GM19238 (cell line): ENCODE measurements at regions not wholly inside any gene's neighbourhood (a gene's known extent, or its start where the extent isn't known, plus 50 kb on each side); places are given as distances from the start of the nearest gene placed in this dataset.

ENCODE experiments used
- DNase-seq: peaks from one replicate; pipeline ENCODE4 v3.0.0; 2011; ENCODE audit warnings: low spot score; ENCODE audit not compliant: insufficient read length

DNA sequence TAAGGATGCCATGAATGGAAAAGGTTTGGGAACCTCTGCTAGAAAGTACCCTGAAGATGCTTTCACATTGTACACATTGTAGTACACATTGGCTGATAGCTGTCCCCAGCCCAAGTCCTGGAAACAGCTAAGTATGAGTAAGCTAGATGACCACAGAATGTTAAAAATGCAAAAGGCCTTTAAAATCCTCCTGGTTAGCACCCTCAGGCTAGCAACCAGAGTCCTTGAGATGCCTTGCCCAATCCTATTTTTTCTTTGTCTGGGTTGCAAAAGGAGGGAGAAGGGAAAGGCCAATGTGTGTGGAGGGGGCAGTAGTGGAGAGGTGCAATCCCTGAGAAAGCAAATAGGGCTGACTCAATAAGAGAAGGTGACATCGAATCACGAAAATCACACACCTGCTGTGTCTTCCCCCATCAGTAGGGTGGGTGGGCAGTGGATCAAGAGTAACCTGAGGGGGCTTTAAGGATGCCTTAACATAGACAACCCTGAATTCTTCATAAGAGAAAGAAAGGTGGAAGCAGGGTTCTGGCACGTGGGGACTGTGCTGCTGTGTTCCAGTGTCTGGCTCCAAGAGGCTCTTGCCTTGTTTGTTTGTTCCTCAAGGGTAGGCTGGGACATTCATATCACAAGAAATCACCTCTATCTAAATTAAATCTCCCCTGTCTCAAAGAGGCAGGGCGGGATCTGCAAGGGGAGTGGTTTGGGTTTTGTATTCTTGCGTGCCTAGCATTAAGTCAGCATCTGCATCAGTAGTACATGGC lies 266.2 kb upstream of the PLXNA2 start:
- DNase-seq, result no peak

DNA sequence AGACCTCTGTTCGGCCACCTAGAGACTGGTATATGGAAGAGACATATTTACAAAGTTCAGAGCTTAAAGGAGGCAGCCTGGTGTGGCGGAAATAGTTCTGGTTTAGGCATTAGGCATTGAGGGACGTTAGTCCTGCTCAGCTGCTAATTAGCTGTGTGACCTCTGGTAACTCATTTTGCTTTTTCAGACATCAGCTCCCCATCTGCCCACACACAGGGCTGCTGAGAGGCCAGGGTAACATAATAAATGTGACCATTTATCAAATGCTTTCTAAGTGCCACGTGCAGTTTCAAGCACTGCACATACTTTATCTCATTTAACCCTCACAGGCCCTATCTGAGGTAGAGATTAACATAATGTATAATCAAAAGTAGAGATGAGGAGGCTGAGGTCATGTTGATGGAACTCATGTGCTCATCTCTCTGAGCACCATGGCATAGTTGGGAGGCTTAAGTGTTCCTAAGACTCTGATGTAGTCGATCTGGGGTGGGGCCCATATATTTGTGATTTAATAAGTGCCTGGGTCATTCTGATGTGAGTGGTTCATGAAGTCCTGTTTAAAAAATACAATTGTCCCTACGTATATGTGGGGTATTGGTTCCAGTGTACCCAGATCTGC lies 267.2 kb upstream of the PLXNA2 start:
- no peak for DNase-seq

DNA sequence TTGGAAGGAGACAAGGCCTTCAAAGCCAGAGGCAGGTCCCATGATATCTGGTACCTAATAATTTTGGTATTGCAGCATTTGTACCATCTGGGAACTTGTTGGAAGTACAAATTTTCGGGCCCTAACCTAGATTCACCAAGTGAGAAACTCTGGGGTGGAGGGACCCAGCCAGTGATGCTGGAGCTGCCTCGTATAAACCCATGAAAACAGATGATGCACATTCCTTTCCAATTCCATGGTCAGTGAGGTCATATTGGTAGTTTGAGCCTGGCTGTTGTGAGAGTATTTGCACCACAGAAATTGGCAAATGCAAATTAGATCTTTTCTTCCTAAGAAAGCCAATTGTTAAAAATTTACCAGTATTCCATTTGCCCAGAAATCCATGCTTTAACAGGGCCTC lies 269.6 kb upstream of the PLXNA2 start:
- DNase-seq, result no peak

DNA sequence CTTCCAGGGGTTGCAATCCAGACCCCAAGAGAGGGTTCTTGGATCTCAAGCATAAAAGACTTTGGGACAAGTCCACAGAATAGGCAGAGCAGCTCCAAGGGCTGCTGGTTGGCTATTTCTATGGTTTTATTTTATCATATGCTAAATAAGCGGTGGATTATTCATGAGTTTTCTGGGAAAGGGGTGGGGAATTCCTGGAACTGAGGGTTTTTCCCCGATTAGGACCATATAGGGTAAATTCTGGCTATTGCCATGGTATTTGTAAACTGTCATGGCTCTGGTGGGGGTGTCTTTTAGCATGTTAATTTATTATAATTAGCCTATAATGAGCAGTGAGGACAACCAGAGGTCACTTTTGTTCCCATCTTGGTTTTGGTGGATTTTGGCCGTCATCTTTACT lies 270.9 kb upstream of the PLXNA2 start:
- no peak for DNase-seq

DNA sequence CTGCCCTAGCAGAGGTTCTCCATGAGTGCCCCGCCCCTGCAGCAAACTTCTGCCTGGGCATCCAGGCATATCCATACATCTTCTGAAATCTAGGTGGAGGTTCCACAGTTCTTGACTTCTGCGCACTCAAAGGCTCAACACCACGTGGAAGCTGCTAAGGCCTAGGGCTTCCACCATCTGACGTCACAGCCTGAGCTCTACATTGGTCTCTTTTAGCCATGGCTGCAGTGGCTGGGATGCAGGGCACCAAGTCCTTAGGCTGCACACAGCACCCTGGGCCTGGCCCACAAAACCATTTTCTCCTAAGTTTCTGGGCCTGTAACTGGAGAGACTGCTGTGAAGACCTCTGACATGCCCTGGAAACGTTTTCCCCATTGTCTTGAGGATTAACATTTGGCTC lies 272.6 kb upstream of the PLXNA2 start:
- DNase-seq, result no peak

DNA sequence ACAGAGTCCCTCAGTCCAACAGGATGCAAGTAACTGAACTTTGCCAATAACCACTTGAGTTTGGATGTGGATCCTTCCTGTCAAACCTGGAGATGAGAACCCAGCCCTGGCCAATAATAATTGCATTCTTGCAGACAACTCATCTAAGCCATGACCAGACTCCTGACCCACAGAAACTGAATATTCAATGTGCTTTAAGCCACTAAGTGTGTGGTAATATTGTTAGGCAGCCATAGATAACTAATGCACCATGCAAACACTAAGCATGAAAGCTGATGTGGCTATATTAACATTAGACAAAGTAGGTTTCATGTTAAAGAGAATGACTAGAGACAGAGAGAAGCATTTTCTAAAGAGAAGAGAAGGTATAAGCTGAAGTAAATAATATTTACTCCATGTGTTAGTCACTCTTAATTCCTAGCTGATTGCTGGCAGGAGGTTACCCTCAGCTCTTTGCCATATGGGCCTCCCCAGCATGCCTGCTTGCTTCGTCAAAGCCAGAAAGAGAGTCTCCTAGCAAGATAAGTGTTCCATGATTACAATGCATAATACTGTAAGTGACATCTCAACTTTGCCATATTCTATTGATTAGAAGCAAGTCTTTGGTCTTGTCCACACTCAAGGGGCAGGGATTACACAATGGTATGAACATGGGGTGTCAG lies 276.4 kb upstream of the PLXNA2 start:
- DNase-seq, result no peak

DNA sequence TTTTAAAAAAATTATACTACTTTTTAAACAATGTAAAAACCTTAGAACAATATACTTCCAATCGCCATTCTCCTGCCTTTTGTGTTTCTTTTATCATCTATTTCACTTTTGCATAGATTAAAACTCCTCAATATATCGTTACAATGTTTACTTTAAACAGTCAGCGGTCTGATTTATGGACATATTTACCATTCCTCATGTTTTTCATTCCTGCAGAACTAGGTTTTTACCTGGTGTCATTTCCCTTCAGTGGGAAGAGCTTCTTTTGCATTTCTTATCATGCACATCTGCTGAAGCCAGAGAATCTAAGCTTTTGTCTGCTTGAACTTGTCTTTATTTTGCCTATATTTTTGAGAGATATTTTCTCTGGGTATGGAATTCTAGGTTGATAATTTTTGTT lies 277.4 kb upstream of the PLXNA2 start:
- no peak for DNase-seq

DNA sequence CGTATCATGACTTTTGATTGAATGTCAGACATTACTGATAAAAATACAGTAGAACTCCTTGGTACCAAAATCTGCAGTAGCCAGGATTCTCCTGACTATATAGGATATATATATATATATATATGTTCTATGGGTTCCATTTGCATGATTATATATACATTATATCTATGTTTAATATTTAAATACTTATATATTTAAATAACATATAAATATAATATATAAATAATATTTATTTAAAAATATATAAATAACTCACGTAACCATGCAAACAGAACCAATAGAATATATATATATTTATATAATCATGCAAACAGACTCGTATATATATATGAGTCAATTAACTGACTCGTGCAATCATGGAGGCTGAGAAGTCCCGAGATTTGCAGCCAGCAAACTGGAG lies 278.8 kb upstream of the PLXNA2 start:
- no peak for DNase-seq

DNA sequence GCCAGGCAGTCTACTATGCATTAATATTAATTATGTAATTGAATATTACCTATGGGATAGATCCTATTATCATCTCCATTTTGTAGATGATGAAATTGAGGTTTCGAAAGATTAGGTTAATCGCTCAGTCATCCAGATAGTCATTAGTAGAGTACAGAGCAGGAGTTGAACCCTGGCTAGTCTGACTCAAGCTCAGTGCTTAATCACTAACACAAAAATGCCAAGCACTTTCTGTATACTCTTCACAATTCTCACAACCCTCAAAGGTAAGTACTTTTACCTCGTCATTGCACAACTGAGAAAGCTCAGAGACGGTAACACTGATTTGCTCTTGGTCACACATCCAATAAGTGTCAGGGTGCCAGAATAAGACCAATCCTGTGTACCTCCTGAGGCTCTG lies 280.2 kb upstream of the PLXNA2 start:
- DNase-seq, result no peak

DNA sequence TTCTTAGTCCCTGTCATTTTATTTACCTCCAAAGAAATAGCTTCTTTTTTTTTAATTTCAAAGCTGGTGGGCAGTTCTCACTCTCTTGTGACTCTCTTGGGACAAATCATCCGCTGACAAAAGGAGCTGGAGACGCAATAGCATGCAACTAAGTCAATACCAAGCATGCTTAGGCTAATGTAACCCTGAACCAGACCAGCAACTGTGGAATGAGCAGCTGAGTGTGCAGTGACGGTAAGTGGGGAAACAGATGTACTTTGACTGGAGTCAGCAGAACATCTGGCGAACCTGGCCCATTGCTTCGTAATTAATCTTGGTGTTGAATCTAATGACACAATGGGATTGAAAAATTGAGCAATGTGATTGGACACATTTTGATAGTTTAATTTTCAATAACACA lies 280.7 kb upstream of the PLXNA2 start:
- no peak for DNase-seq

DNA sequence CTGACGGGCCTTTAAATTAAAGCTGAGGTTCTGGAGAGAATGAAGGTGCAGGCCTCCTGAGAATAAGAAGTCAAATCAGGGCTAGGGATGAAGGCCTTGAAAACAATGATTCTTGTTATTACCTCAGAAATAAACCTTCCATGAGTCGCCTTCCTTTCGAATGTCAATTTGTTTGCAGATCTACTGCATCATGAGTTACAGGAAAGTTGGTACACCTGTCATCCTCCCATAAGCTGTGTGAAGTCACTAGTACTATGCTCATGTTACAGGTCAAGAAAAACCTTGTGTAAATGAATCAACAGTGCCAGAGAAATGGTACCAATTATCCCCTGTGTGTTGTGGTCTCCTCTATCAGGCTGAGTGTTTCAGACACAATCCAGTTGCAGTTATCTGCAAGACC lies 281.2 kb upstream of the PLXNA2 start:
- DNase-seq, result no peak

DNA sequence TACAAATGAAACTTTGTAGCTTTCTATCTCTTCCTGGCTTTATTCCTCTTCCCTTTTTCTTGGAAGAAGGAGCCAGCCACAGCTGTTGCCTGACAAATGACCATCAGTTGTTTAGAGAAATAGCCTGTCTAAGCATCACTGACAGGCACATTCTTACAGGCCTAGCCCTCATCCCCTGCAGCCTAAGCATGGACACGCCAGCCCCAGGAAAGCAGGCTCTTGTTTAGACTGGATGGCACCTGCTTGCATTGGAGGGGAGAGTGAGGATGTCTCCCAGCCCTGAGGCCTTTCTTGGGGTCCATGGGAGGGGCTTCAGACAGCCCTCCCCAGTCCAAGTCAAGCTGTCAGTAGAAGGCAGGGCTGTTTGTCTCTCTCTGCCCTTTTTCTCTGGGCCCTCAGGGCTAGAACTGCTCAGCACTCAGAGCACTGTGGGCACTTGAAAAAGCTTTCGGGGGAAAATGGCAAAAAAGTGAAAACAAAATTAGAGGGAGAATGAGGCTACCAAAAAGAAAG lies 282.5 kb upstream of the PLXNA2 start:
- no peak for DNase-seq

DNA sequence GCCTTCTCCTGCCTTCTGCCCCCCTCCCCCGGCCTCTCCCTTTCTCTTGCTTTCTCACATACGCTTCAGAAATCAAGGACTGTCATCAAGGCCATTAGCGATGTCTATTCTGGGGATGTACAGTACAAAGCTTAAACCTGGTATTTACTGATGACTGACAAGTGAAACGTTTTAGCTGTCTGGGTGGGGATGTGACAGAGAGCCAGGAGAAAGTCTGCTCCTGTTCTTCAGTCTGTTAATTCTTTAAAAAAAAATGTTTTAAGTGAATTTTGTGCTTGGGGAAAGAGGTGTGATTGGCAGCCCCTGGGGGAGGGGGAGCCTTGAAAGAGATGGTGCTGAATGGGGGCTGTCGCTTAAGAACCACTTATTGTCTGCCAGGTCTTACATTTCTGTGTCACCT lies 283.0 kb upstream of the PLXNA2 start:
- DNase-seq, result no peak

DNA sequence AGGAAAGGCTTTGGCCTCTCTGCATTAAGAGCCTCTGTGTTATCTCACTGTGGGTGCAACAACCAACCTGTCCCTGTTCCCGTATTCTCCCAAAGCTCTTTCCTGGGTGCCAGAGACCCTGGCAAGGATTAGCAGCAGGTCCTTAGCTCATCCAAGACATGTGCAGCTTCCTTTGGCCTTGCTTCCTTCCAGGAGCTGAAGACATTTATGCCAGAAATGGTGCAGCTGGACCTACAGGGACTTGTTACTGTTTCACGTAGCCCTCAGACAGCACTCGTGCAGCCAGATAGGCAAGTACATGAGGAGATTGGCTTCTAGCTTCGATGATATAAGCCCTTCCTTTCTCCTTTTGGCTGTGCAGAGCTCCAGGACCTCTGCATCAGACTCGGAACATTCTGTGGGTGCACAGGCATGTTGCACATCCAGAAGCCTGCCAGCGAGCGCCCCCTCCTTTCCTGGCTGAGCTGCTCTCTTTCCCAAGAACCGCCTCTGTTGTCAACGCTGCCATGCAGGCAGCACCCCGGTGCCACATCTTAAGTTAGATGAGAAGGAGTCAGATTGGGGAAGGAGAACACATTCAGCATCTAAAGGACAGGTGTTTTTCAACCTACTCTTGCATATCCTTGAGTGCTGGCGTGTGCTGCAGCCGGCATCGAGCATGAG lies 284.5 kb upstream of the PLXNA2 start:
- DNase-seq, result no peak

DNA sequence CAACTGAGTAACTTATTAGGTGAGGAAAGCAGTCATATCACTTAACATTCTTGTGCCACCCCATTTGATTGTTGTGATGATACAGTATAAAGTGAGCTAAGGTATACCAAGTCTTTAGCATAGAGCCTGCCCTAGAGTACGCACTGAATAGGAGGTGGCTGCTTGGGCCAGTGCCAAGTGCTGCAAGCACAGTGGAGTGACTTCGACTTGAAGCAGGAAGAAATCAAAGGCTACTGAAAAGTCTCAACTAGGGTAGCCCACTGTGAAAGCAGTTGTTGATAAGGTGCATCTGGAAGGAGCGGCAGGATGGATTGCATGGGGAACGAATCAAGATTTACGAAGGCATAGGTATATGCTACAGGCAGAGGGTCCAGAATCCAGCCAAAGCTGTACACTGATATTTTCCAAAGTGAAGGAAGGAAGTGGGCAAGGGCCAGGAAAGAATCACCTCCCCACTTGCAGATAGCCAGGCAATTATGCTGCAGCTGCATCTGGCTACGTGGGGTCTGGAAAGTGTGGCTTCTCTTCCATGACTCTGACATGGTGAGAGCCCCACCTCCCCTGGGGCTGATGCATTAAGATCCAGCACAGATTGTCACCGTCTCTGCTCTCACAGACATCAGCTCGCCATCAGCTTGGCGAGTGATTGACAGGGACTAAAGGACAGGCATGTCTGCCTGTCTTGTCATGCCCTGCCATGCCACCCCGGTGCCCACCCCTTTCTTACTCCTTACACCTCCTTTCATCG lies 287.0 kb upstream of the PLXNA2 start:
- DNase-seq, result no peak

DNA sequence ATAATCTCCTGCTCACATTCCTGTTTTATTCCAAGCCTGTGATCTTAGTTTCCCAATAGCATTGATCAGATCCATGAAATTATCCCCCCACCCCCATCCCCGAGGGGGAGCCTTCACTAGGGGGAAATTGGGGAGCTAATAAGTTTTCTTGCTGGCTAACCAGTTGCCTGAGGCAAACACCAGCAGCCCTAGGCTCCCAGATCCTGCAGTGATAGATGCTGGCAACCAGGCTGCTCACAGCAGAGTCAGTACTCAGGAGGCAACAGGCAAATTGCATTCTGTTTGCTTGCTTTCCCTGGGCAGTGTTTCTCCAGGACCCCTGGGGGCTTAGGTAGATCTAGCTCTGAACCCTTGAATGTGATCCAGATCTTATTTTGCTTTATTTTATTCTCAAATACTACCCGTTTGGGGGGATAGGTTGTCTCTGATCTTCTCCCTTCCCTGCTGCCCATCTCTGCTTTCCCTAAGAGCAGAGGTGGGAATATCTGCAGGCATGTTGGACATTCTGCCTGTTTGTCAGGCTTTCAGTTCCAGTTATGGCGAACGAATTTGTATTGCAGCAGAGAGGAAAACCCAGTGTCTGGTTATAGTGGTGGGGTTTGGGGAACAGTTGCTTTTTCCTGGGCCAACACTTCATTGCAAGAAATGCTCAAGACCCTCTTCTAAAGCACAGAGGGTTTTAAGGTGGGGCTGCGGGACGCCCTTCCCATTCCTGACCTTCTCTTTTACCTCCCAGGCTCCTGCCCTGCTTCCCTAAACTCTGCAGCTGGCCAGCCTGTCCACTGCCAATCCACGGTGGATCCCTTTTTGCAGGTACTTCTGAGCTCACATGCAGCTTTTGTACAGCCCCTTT lies 289.8 kb upstream of the PLXNA2 start:
- no peak for DNase-seq

DNA sequence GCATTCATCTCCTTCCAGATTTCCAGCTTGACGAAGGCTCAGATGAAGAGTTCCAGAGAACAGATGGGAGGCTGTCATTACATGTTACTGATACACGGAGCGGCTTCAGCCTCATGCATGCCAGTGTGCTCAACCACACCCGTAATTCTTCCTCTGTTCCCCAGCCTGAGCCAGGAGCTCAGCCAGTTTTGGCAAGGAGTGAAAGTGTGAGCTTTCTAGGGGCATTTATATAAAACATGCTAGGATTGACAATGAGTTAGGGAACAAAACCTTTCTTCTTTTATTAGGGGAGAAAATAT lies 290.4 kb upstream of the PLXNA2 start:
- DNase-seq, result no peak

DNA sequence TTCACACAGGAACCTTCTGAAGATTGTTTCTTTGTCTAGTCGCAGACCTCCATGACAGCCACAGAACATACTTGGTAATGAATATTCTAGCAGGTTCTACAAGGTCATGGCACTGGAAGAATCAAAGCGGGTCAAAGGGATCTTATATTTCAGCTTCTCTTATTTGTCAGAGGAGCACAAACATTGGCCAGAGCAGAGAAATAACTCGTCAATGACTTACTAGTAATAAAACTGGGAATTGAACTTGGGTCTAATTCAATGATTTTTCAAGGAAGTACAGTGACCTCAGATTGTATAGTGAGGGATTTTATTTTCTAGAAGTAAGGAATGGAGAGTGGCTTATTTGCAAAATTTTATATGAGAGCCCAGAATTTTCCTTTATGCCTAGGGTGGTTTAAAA lies 290.8 kb upstream of the PLXNA2 start:
- DNase-seq, result no peak

DNA sequence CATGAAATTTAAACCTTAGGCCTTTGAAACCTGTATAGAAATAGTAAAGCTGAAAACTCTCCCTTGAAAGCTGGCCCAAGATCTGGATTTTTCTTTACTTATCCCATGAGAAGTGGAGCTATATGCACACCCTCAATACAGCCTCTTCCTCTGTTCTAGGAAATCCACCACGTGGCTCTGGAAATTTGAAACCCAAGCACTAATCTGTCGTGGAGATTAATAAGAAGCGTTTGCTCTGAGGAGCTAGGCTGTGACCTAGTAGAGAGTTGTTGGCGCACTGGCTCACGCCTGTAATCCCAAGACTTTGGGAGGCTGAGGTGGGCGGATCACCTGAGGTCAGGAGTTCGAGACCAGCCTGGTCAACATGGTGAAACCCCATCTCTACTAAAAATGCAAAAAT lies 291.3 kb upstream of the PLXNA2 start:
- DNase-seq, result no peak

DNA sequence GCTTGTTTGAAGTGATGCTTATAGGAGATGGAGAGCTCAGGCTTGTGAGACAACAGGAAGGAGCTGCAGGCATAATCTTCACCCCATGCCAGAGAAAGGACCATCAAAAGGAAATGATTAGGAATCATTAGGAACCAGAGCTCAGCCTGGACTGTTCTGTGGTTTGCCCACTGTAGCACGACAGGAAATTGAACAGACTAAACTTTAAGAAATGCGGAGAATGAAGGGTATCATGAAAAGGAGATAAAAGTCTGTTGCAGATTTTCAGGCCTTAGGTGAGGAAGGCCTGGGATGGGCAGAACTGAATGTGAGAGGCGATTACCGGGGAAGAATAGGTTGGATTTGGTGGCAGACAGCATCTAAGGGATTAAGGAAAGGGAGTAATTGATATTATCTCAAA lies 292.0 kb upstream of the PLXNA2 start:
- DNase-seq, result no peak

DNA sequence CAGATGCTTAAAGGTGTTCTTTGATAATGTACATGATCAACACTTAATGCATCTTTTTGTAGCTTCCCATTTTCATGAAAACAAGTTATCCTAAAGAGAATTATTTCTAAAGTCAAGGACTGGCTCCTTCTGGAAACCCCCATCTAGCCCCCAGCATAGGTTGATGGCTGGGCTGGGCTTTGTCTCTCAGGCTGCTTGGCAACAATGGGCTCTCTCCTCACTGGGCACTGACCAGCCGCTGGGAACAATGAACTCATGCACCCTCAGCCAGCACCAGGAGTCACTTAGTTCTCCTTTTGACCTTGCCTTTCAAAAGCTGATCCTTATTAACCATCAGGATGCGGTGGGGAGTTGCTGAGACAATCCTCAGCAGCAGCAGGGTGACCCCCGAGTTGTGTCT lies 293.0 kb upstream of the PLXNA2 start:
- no peak for DNase-seq
